GM19397 (cell line): ENCODE measurements at regions not wholly inside any gene's neighbourhood (a gene's known extent, or its start where the extent isn't known, plus 50 kb on each side); places are given as distances from the start of the nearest gene placed in this dataset.

Experiments
- ATAC-seq: cut with Tn5 transposase; IDR thresholded peaks from one replicate; pipeline ENCODE4 v1.9.1; 2021; ENCODE audit warnings: mild to moderate bottlenecking, moderate library complexity; ENCODE audit not compliant: unreplicated experiment

- ATAC-seq, result no peak
Observed at GRCh38 chr3:113094337-113095221, 103.8 kb downstream of the GTPBP8 start.

GRCh38 chr3:113096188-113096892 lies 105.6 kb downstream of the GTPBP8 start:
- no peak for ATAC-seq

DNA sequence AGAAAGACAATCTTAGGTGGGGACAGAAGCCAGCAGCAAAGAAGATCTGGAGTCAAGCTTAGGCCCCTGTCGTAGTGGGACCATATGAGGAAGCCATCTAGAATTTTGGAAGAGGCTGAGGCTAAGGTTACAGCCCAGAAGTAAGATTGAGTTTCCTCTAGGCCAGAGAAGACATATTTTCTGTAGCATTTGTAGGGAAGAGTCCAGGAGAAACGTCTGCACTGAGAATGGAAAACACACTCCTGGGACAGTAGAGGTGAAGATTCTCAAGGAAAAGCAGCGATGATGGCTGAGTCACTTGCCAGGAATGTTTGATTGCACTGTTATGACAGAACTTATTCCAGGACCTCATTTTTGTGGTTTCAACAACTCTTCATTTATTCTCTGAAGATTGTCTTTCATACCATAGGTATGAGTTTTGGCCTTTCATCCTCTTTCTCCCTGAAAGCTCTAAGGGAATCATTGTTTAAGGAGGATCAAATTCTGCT lies 107.2 kb downstream of the GTPBP8 start:
- ATAC-seq, result no peak

- no peak for ATAC-seq
Observed at GRCh38 chr3:113100063-113100462, 109.3 kb downstream of the GTPBP8 start.

GRCh38 chr3:113103588-113103987 lies 107.8 kb upstream of the BOC start:
- no peak for ATAC-seq

- ATAC-seq, result no peak
Observed at GRCh38 chr3:113104357-113105092, 106.8 kb upstream of the BOC start.

GRCh38 chr3:113105093-113105449 lies 106.3 kb upstream of the BOC start:
- ATAC-seq, result no peak

GRCh38 chr3:113105966-113106660 lies 105.2 kb upstream of the BOC start:
- ATAC-seq, result no peak

- ATAC-seq, result no peak
Observed at GRCh38 chr3:113110267-113110666, 101.1 kb upstream of the BOC start.

GRCh38 chr3:113111011-113111707 lies 100.2 kb upstream of the BOC start:
- no peak for ATAC-seq

DNA sequence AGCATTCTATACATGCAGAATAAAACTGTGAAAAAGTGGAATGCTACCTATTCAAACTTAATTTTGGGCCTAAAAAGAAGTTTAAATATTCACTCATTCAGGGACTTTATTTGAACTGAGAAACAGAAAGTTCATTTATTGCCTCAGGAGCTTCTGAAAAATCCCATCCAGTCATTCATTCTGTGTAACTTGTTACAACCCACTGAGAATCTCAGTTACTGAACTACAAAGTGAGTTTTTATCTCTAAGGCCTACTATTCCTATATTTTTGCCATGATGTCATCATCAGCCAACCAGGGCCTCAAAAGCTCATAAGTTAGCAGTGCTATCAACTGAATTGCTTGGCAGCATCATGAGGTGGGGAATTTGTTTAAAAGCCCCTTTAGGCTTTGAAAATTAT lies 98.0 kb upstream of the BOC start:
- ATAC-seq, result no peak

DNA sequence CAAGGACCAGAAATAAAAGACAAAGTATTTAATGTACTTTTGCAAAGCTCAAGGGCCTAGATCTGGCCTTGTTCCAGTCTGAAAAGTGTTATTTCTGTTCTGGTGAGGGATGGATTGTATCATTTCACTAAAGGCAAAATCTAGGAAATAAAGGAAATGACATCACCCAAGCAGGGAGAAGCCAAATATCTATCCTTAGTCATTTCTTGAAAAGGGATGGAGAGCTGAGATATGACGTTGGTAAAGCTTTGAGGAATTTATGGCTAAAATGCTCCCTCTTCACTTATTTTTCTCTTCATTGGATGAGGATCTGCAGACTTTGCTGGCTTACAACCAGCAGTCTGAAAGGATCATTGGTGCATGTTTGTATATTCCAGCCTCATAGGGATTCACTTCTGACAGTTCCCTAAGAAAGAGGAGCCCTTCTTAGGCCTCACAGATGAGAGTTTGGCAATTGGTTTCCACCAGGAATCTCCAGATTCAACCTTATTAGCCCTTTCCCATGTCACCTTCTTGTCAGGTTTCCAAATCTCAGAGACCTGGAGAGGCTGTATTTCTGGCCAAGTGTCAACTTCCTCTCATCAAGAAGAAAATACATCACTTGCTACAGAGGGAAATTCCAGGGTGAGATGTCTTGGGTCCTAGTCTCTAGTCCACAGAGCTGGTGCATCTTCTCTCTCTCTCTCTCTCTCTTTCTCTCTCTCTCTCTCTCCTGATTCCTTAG lies 93.7 kb upstream of the BOC start:
- no peak for ATAC-seq

GRCh38 chr3:113118336-113118735 lies 93.0 kb upstream of the BOC start:
- no peak for ATAC-seq

GRCh38 chr3:113124256-113124830 lies 87.0 kb upstream of the BOC start:
- no peak for ATAC-seq

DNA sequence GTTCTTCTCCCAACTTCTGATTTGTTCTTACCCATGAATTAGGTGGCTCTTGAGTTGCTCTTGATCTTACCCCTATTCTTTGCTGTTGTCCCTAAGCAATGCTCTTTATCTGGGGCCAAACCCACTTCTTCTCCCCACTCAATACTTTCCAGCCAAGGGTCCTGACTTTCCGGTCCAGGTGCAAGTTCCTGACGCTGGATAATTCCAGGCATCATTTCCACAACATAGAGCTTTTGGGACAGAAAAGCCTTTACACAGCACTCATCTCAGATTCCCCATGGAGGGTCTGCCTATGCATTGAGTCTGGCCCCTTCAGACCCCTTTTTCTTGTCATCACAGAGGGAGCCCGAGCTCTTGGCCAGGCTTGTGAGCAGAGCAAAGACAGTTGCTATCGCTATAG lies 85.4 kb upstream of the BOC start:
- no peak for ATAC-seq

DNA sequence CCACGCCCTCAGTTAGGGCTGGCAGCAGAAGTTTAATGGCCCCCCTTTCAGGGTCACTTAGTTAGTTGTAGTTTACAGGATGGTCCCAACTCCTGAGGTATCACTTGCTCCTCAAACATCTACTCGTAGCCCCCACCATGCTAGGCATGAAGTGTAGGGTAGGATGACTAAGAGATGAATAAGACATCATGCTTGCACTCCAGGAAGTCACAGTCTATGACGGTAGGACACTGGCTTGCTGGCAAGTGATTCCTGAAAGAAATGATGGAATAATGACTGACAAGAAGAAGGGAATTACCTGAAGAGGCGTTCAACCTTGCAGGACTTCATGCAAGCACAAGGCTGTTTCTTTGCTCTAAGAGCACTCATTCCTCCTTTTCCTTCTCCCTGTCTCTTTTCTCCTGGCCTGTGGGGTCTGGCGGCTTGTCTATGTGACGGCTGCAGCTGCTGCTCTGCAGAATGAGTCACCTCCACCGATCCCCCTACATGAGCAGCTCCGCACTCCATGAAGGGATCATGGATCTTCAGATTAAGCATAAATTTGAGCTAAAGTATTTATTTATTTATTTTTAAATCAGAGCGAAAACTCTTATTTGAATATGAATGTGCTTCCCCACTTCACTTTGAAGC lies 82.9 kb upstream of the BOC start:
- no peak for ATAC-seq

- no peak for ATAC-seq
Observed at GRCh38 chr3:113129168-113129567, 82.2 kb upstream of the BOC start.

- ATAC-seq, result no peak
Observed at GRCh38 chr3:113132571-113132996, 78.8 kb upstream of the BOC start.

- no peak for ATAC-seq
Observed at GRCh38 chr3:113133140-113133539, 78.2 kb upstream of the BOC start.
